ENCODE measurements at regions not wholly inside any gene's neighbourhood (a gene's known extent, or its start where the extent isn't known, plus 50 kb on each side); places are given as distances from the start of the nearest gene placed in this dataset.

- TF ChIP-seq POLR2A (IDR thresholded peaks at IDR 0.05), result no peak
- no peak for TF ChIP-seq CTCF (IDR thresholded peaks at IDR 0.05)
Observed at GRCh38 chr16:80060470-80060869, 459.9 kb upstream of the MAF start.

Measured in Peyer's patch (tissue), 4 donors.